Epithelial cell of esophagus (primary cell): ENCODE measurements at regions not wholly inside any gene's neighbourhood (a gene's known extent, or its start where the extent isn't known, plus 50 kb on each side); places are given as distances from the start of the nearest gene placed in this dataset.
"Not testable (repeated sequence)": the region's sequence is repeated elsewhere in the genome, so short reads cannot be mapped to it uniquely, and the experiment has no call there.

Source experiments
- DNase-seq: peaks from one replicate; pipeline ENCODE4 v3.0.0; 2010; ENCODE audit warnings: low read depth
- H3K4me3 ChIP-seq: 2 replicates; pipeline ENCODE4 v1.5.1; 2011; ENCODE audit warnings: mild to moderate bottlenecking, low read length, control low read depth
- CTCF ChIP-seq: IDR thresholded peaks from 2 replicates; pipeline ENCODE4 v1.5.1; 2011; ENCODE audit warnings: low read depth, mild to moderate bottlenecking, low read length, control low read depth, inconsistent platforms; ENCODE audit not compliant: insufficient read depth; ENCODE audit errors: missing control alignments

DNA sequence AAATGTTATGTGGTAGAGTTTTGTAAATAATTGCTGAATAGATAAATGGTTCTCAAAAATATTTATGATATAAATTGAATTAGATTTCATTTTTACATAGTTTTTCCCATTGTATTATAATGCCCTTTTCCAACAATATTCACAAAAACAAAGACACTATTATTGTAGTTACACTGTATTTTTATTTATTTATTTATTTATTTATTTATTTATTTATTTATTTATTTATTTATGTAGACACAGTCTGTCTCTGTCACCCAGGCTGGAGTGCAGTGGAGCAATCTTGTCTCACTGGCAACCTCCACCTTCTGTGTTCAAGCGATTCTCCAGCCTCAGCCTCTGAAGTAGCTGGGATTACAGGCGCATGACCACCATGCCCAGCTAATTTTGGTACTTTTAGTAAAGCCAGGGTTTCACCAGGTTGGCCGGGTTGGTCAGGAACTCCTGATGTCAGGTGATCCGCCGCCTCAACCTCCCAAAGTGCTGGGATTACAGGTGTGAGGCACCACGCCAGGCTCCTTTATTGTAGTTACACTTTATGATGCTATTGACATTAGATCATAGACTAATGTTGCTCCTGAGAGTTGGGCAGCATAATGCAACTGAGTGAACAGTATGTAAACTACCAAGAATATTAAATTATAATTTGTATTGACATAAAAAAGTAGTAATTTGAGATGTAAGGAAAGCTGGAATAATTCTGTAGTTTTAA, 1430.0 kb upstream of the PRMT6 start:
- TF ChIP-seq CTCF, result no peak
- no peak overlapping the region for H3K4me3 ChIP-seq
- no peak for DNase-seq

GRCh38 chr1:105631153-105631744, 1425.2 kb upstream of the PRMT6 start:
- DNase-seq, H3K4me3 ChIP-seq: not testable (repeated sequence)

- TF ChIP-seq CTCF, result no peak
- H3K4me3 ChIP-seq, result no peak overlapping the region
- DNase-seq, result no peak
Measured at GRCh38 chr1:105632342-105633196, 1423.9 kb upstream of the PRMT6 start.

GRCh38 chr1:105636052-105636451, 1420.4 kb upstream of the PRMT6 start:
- TF ChIP-seq CTCF, result no peak

DNA sequence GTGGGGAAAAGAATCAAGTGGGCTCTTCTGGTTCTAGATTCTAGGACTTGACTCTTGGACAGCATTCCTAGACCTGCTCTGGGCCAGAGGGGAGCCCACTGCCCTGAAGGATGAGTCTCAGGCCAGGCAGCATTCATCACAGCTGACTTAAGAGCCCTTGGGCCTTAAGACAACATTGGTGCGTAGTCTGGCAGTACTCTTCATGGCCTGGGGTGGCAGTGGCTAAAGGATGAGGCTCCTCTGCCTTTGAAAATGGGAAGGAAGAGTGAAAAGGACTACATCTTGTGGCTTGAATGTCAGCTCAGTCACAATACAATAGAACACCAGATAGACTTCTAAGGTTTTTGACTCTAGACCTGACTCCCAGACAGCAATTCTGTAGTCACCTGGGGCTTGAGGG, 1415.1 kb upstream of the PRMT6 start:
- DNase-seq, result no peak
- no peak overlapping the region for H3K4me3 ChIP-seq
- no peak for TF ChIP-seq CTCF

More at GRCh38 chr1:105636052-105636451, 1420.4 kb upstream of the PRMT6 start:
- DNase-seq, result no peak
- H3K4me3 ChIP-seq, result no peak overlapping the region

- TF ChIP-seq CTCF, result no peak
- peak; percentile 2 for DNase-seq
- H3K4me3 ChIP-seq, result no peak overlapping the region
Measured at GRCh38 chr1:105652109-105652508, 1404.4 kb upstream of the PRMT6 start.

DNA sequence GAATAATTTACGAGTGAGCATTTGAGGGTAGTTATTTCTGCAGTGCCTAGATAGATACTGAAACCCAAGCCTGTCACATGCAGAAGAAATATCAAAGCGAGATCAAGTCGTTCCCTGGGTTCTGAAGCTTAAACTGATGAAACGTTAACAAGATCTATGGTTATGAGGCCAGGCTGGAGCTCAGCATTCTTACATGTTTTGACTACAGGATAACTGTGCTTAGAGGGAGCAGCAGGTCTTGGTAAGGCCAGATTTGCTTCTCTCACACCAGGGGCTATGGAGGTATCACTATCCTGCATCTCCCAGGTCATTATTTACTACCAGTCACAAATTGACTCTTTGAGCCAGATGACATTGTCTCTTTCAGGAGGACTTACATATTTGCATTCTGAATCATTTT, 1401.4 kb upstream of the PRMT6 start:
- no peak for TF ChIP-seq CTCF
- H3K4me3 ChIP-seq, result no peak overlapping the region
- DNase-seq, result no peak
